COLO668 (cell line): ENCODE measurements at regions not wholly inside any gene's neighbourhood (a gene's known extent, or its start where the extent isn't known, plus 50 kb on each side); places are given as distances from the start of the nearest gene placed in this dataset.
A peak's percentile ranks its signal among the peaks of the same experiment; 100 is the strongest.
"Not testable (repeated sequence)": the region's sequence is repeated elsewhere in the genome, so short reads cannot be mapped to it uniquely, and the experiment has no call there.

Experiments used
- DNase-seq: peaks from one replicate; lab custom pipeline; 2025; ENCODE audit not compliant: unreplicated experiment; lab: John Stamatoyannopoulos, UW

DNA sequence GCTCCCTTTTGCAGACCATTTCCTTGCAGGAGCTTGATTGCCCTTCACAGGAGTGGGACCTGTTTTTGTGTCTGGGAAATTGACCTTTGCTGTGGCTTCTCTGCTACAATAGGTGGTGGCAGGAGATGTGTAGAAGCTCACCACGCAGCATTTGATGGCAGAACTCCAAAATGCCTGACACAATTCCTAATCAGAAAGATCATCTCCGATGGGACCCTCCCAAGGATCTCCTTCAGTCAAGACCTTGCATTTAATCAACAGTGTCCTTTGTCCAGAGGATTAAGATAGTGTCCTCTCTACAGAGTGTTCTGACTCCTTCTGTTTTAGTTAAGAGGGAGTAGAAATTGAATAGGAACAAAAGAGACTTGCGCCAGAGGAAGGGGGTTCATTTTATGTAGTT is 83.6 kb upstream of the DDHD1 start:
- DNase-seq, result no peak

DNA sequence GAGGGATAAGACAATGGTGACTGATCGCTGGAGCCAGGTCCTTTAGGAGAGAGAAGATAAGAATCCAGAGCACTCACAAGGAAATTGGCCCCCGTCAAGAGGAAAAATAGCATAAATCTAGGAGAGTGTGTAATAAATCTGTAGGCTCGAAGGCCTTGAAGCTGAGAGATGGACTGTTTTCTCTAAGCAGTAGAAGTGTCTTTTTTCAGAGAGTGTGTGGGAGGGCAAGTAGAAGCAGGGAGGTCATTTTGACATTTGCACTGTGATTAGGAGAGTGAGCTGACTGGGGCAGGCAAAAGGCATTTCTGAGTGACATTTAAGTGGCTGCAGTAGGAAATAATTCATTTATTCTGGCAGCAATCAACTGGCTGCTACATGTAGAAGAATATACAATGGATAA is 78.0 kb upstream of the DDHD1 start:
- no peak for DNase-seq

- DNase-seq, result no peak
These were observed 75.8 kb upstream of the DDHD1 start for GRCh38 chr14:53228966-53229365.

DNA sequence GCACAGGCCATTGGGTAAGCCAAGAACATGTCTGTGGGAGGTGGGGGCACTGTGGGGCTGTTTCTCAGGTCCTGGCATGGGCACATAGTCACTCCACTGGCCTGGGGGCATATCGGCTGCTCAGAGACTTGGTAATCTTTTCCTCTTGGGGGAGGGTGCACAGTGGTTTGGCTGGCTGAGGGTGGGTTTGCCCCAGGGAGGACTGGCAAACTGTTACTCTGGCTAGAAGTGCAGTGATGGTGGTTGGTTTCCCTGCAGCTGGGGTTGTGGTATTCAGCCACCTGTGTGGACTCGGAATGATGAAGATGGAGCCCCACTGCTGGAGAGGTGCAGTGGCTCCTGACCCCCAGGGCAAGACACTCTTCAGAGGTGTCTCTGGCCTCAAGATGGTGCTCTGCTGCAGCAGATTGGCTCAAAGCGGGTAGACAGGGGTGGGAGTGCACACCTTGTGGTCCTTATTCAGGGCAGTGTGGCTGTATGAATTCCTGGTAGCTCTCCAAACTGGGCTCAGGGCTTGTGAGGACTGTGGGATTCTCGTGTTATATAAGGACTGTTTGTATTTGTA is 74.1 kb upstream of the DDHD1 start:
- no peak for DNase-seq

GRCh38 chr14:53226553-53226952 is 73.4 kb upstream of the DDHD1 start:
- DNase-seq, result no peak

DNA sequence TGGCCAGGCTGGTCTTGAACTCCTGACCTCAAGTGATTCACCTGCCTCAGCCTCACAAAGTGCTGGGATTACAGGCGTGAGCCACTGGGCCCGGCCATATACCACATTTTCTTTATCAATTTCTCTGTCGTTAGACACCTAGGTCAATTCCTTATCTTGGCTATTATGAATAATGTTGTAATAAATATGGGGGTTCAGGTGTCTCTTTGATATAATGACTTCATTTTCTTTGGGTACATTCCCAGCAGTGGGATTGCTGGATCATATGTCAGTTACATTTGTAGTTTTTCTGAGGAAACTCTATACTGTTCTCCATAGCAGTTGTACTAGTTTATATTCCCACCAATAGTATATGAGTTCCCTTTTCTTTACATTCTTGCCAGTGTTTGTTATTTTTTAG is 67.8 kb upstream of the DDHD1 start:
- no peak for DNase-seq

DNA sequence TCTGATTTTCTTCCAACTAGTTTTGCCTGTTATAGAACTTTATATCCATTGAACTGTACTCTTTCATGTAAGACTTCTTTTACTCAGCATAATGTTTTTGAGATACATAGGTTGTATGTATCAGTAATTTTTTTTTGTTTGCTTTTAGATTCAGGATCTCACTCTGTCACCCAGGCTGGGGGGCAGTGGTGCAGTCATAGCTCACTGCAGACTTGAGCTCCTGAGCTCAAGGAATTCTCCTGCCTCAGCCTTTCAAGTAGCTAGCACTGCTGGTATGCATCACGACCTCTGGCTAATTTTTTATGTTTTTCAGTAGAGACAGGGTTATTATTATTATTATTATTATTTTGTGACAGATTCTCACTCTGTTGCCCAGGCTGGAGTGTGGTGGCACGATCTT is 65.0 kb upstream of the DDHD1 start:
- DNase-seq, result no peak

- peak; percentile 91 for DNase-seq
These were observed 64.3 kb upstream of the DDHD1 start for GRCh38 chr14:53217316-53217994.

- DNase-seq, result not testable (repeated sequence)
These were observed 63.8 kb upstream of the DDHD1 start for GRCh38 chr14:53216955-53217315.

DNA sequence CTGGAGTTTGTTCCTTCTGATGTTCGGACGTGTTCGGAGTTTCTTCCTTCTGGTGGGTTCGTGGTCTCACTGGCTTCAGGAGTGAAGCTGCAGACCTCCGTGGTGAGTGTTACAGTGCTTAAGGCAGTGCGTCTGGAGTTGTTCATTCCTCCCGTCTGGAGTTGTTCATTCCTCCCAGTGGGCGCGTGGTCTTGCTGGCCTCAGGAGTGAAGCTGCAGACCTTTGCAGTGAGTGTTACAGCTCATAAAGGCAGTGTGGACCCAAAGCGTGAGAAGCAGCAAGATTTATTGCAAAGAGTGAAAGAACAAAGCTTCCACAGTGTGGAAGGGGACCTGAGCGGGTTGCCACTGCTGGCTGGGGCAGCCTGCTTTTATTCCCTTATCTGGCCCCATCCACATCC is 63.4 kb upstream of the DDHD1 start:
- not testable (repeated sequence) for DNase-seq

- DNase-seq, result no peak
These were observed 62.0 kb upstream of the DDHD1 start for GRCh38 chr14:53215101-53215500.

DNA sequence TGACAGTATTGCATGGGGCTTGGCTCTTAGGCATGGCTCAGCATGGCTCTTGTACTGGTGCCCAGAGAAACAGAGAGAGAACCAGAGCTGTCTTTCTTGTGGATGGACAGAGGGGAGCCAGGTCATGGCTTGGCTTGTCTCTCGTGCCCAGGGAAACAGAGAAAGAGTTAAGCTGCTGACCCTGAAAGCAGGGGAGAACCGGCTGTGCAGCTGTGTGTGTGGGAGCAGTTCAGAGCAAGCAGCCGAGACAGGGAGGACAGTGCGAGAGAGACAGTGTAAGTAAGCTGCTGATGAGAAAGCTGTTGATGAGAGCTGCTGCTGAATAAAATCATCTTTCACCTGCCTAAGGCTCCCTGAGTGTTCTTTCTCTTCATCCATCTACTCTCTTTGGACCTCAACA is 61.3 kb upstream of the DDHD1 start:
- DNase-seq, result no peak

DNA sequence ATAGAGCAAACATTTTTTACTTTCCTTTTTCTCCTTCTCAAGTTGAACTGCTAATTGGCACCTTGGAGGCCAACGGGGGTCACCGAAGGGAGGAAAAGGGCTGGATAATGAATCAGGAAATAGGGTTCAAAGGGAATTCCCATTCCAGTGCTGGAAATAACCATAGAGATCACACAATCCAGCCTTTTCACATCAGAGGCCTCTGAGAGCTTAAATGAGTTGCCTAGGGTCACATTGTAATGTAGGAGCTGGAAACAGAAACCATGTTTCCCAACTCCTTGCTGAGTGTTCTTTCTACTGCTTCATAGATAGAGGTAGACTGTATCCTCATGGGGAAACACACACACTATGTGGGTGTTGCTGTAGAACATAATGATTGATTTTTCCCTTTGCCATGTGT is 60.6 kb upstream of the DDHD1 start:
- DNase-seq, result no peak

GRCh38 chr14:53209370-53209769 is 56.2 kb upstream of the DDHD1 start:
- DNase-seq, result no peak
